ENCODE measurements at regions not wholly inside any gene's neighbourhood (a gene's known extent, or its start where the extent isn't known, plus 50 kb on each side); places are given as distances from the start of the nearest gene placed in this dataset.

DNA sequence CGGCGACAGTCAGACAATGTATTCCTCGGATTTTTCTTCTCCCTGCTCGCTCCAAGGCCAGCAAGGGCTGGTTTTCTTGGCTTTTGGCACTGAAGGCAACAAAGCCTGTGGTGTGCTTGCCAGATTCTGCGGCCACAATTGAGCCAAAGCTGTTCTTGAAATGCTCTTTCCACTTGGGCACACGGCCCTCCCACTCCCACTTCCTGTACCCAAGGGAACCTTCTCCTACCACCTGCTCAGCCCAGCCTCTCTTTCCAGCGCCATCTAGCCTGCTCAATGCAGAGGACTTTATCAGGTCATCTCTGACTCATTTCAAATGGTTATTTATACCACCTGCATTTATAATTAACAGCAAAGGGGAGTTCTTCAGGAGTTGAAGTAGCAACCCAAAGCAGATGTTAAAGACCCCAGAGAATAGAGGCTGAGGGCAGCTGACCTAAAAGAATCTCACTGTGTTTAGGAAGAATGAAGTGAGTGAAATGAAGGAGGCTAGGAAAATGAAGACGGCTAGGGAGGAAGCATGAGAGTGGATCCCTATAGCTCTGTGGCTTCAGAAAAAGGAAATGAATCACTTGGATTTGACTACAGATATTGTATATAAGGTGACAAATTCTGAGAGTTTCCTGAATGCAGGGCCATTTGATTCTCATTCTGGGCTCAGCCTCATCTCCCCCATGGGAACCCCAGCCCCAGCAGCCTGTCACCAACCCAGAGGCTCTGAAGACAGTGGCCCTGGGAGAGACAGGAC is 439.0 kb downstream of the ENC1 start:
- H3K27ac ChIP-seq (ENCODE audit: low read depth in 1 of 3, low read length in 2 of 3), result peak overlapping the region in 1 of 3 donors; percentile 74
- H3K9me3 ChIP-seq (ENCODE audit: control insufficient read depth in 2 of 2, insufficient read depth in 1 of 2, low read depth in 1 of 2, low read length in 1 of 2), result no peaks in the 10 kb centered on the region
- no peaks in the 10 kb centered on the region for H3K27me3 ChIP-seq (ENCODE audit: control insufficient read depth in 3 of 3, insufficient read depth in 3 of 3, low read length in 3 of 3)
- FAIRE-seq (no peak), DNase-seq (peak; percentile 48 to 83)
- peaks cover 2 to 9% (median 8%) of the 10 kb centered on the region in 3 donors for H3K4me1 ChIP-seq (ENCODE audit: control insufficient read depth in 3 of 3, insufficient read depth in 2 of 3, low read depth in 1 of 3, low read length in 2 of 3)
- WGBS, 3 donors, result 19 to 48% (median 39%) methylated on average over 8 of the region's 8 CpGs
- no peaks in the 10 kb centered on the region for H3K36me3 ChIP-seq (ENCODE audit: control insufficient read depth in 3 of 3, insufficient read depth in 2 of 3, low read depth in 1 of 3, low read length in 3 of 3)
- no peak overlapping the region for H3K4me3 ChIP-seq (ENCODE audit: low read depth in 1 of 3, low read length in 3 of 3)

DNA sequence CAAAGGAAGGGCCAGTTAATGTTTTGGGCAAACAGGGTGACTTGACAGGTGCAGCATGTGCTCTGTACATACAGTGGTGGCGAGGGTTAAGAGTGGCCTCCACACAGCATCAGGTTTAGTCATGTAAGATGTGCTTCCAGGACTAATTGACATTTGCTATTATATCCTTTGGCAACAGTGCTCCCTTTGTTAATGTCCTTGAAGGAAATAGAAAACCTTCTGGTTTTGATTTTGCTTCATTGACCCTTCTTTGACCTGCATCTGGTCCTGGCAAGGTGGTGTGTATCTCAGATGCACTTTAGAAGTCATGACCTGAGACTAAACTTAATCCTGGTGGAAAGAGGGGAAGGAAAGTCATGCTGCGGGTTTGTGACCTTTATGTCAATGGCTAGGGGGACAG is 440.0 kb downstream of the ENC1 start:
- DNase-seq (no peak), FAIRE-seq (no peak)
- no peaks in the 10 kb centered on the region for H3K27me3 ChIP-seq (ENCODE audit: control insufficient read depth in 3 of 3, insufficient read depth in 3 of 3, low read length in 3 of 3)
- 74 to 81% (median 80%) methylated on average over 2 of the region's 2 CpGs for WGBS, 3 donors
- H3K36me3 ChIP-seq (ENCODE audit: control insufficient read depth in 3 of 3, insufficient read depth in 2 of 3, low read depth in 1 of 3, low read length in 3 of 3), result no peaks in the 10 kb centered on the region
- no peaks in the 10 kb centered on the region for H3K9me3 ChIP-seq (ENCODE audit: control insufficient read depth in 2 of 2, insufficient read depth in 1 of 2, low read depth in 1 of 2, low read length in 1 of 2)
- peaks cover 2 to 9% (median 8%) of the 10 kb centered on the region in 3 donors for H3K4me1 ChIP-seq (ENCODE audit: control insufficient read depth in 3 of 3, insufficient read depth in 2 of 3, low read depth in 1 of 3, low read length in 2 of 3)
- no peak overlapping the region for H3K27ac ChIP-seq (ENCODE audit: low read depth in 1 of 3, low read length in 2 of 3)
- no peak overlapping the region for H3K4me3 ChIP-seq (ENCODE audit: low read depth in 1 of 3, low read length in 3 of 3)

GRCh38 chr5:74199436-74200210 is 440.9 kb downstream of the ENC1 start:
- Histone ChIP-seq H3K4me1 (ENCODE audit: control insufficient read depth in 3 of 3, insufficient read depth in 2 of 3, low read depth in 1 of 3, low read length in 2 of 3) (peaks cover 2 to 9% (median 8%) of the 10 kb centered on the region in 3 donors), H3K9me3 (ENCODE audit: control insufficient read depth in 2 of 2, insufficient read depth in 1 of 2, low read depth in 1 of 2, low read length in 1 of 2) (no peaks in the 10 kb centered on the region), H3K36me3 (ENCODE audit: control insufficient read depth in 3 of 3, insufficient read depth in 2 of 3, low read depth in 1 of 3, low read length in 3 of 3) (no peaks in the 10 kb centered on the region), H3K27me3 (ENCODE audit: control insufficient read depth in 3 of 3, insufficient read depth in 3 of 3, low read length in 3 of 3) (no peaks in the 10 kb centered on the region), H3K27ac (ENCODE audit: low read depth in 1 of 3, low read length in 2 of 3) (no peak overlapping the region), H3K4me3 (ENCODE audit: low read depth in 1 of 3, low read length in 3 of 3) (no peak overlapping the region)
- FAIRE-seq (no peak), DNase-seq (no peak)
- 89% methylated on average over 7 of the region's 7 CpGs for WGBS, 3 donors

- DNase-seq (no peak), FAIRE-seq (no peak)
- 49 to 65% (median 50%) methylated on average over 2 of the region's 2 CpGs for WGBS, 3 donors
- no peak overlapping the region for H3K27ac ChIP-seq (ENCODE audit: low read depth in 1 of 3, low read length in 2 of 3)
- H3K4me3 ChIP-seq (ENCODE audit: low read depth in 1 of 3, low read length in 3 of 3), result no peak overlapping the region
- no peaks in the 10 kb centered on the region for H3K9me3 ChIP-seq (ENCODE audit: control insufficient read depth in 2 of 2, insufficient read depth in 1 of 2, low read depth in 1 of 2, low read length in 1 of 2)
- H3K27me3 ChIP-seq (ENCODE audit: control insufficient read depth in 3 of 3, insufficient read depth in 3 of 3, low read length in 3 of 3), result no peaks in the 10 kb centered on the region
- peaks cover 2 to 9% (median 8%) of the 10 kb centered on the region in 3 donors for H3K4me1 ChIP-seq (ENCODE audit: control insufficient read depth in 3 of 3, insufficient read depth in 2 of 3, low read depth in 1 of 3, low read length in 2 of 3)
- no peaks in the 10 kb centered on the region for H3K36me3 ChIP-seq (ENCODE audit: control insufficient read depth in 3 of 3, insufficient read depth in 2 of 3, low read depth in 1 of 3, low read length in 3 of 3)
These were observed 441.5 kb downstream of the ENC1 start for GRCh38 chr5:74199005-74199404.

GRCh38 chr5:74198156-74198555 is 442.4 kb downstream of the ENC1 start:
- 91 to 96% (median 92%) methylated on average over 2 of the region's 2 CpGs for WGBS, 3 donors
- no peak overlapping the region for H3K27ac ChIP-seq (ENCODE audit: low read depth in 1 of 3, low read length in 2 of 3)
- DNase-seq, result no peak
- H3K9me3 ChIP-seq (ENCODE audit: control insufficient read depth in 2 of 2, insufficient read depth in 1 of 2, low read depth in 1 of 2, low read length in 1 of 2), result no peaks in the 10 kb centered on the region
- no peak for FAIRE-seq
- no peak overlapping the region for H3K4me3 ChIP-seq (ENCODE audit: low read depth in 1 of 3, low read length in 3 of 3)
- peaks cover 2 to 9% (median 8%) of the 10 kb centered on the region in 3 donors for H3K4me1 ChIP-seq (ENCODE audit: control insufficient read depth in 3 of 3, insufficient read depth in 2 of 3, low read depth in 1 of 3, low read length in 2 of 3)
- H3K27me3 ChIP-seq (ENCODE audit: control insufficient read depth in 3 of 3, insufficient read depth in 3 of 3, low read length in 3 of 3), result no peaks in the 10 kb centered on the region
- no peaks in the 10 kb centered on the region for H3K36me3 ChIP-seq (ENCODE audit: control insufficient read depth in 3 of 3, insufficient read depth in 2 of 3, low read depth in 1 of 3, low read length in 3 of 3)

DNA sequence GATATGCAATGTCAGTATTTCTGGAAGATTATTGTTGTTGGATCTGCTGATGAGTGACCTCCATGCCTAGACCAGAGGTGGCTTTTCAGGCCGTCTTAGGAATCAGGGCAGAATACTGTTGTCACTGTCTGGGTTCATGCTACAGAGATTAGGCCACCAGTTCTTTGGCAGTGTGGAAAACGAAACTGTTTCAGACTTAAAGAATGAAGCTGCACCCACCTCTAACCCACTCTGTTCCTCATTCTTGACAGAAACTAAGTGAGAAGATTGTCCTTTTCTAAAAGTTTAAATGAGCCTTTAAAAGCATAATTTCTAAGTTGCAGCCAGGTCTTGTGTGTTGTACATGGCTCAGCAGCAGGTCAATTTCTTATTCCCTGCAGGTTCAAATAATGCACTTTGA is 444.3 kb downstream of the ENC1 start:
- H3K4me3 ChIP-seq (ENCODE audit: low read depth in 1 of 3, low read length in 3 of 3), result no peak overlapping the region
- H3K9me3 ChIP-seq (ENCODE audit: control insufficient read depth in 2 of 2, insufficient read depth in 1 of 2, low read depth in 1 of 2, low read length in 1 of 2), result no peaks in the 10 kb centered on the region
- no peak for FAIRE-seq
- H3K4me1 ChIP-seq (ENCODE audit: control insufficient read depth in 3 of 3, insufficient read depth in 2 of 3, low read depth in 1 of 3, low read length in 2 of 3), result peaks cover 0 to 2% (median 0%) of the 10 kb centered on the region in 3 donors
- WGBS, 3 donors, result 19 to 50% (median 43%) methylated on average over 2 of the region's 2 CpGs
- no peaks in the 10 kb centered on the region for H3K36me3 ChIP-seq (ENCODE audit: control insufficient read depth in 3 of 3, insufficient read depth in 2 of 3, low read depth in 1 of 3, low read length in 3 of 3)
- DNase-seq, result no peak
- H3K27me3 ChIP-seq (ENCODE audit: control insufficient read depth in 3 of 3, insufficient read depth in 3 of 3, low read length in 3 of 3), result no peaks in the 10 kb centered on the region
- no peak overlapping the region for H3K27ac ChIP-seq (ENCODE audit: low read depth in 1 of 3, low read length in 2 of 3)

DNA sequence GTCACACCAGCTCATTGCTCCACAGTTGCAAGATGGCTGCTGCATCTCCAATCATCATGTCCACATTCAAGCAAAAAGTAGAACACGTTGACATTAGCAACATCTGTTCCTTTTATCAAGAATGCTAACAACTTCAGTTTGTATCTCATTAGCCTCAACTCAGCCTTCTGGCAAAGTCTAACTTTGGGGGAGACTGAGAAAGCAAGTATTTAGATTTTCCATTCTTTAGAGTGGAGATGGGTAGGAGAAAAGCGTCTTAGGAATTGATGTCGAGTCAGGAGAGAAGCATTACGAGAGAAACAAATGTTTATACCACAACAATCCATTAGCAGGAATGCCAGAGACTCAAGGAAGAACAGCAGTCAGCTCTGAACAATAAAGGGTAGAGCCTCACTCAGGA is 446.3 kb downstream of the ENC1 start:
- H3K27ac ChIP-seq (ENCODE audit: low read depth in 1 of 3, low read length in 2 of 3), result no peak overlapping the region
- no peak overlapping the region for H3K4me3 ChIP-seq (ENCODE audit: low read depth in 1 of 3, low read length in 3 of 3)
- H3K27me3 ChIP-seq (ENCODE audit: control insufficient read depth in 3 of 3, insufficient read depth in 3 of 3, low read length in 3 of 3), result no peaks in the 10 kb centered on the region
- WGBS, 3 donors, result 59 to 82% (median 78%) methylated on average over 4 of the region's 4 CpGs
- H3K4me1 ChIP-seq (ENCODE audit: control insufficient read depth in 3 of 3, insufficient read depth in 2 of 3, low read depth in 1 of 3, low read length in 2 of 3), result no peaks in the 10 kb centered on the region
- H3K36me3 ChIP-seq (ENCODE audit: control insufficient read depth in 3 of 3, insufficient read depth in 2 of 3, low read depth in 1 of 3, low read length in 3 of 3), result no peaks in the 10 kb centered on the region
- FAIRE-seq, result no peak
- H3K9me3 ChIP-seq (ENCODE audit: control insufficient read depth in 2 of 2, insufficient read depth in 1 of 2, low read depth in 1 of 2, low read length in 1 of 2), result no peaks in the 10 kb centered on the region
- no peak for DNase-seq

- Histone ChIP-seq H3K4me1 (ENCODE audit: control insufficient read depth in 3 of 3, insufficient read depth in 2 of 3, low read depth in 1 of 3, low read length in 2 of 3) (no peaks in the 10 kb centered on the region), H3K4me3 (ENCODE audit: low read depth in 1 of 3, low read length in 3 of 3) (no peak overlapping the region), H3K27ac (ENCODE audit: low read depth in 1 of 3, low read length in 2 of 3) (no peak overlapping the region), H3K36me3 (ENCODE audit: control insufficient read depth in 3 of 3, insufficient read depth in 2 of 3, low read depth in 1 of 3, low read length in 3 of 3) (no peaks in the 10 kb centered on the region), H3K9me3 (ENCODE audit: control insufficient read depth in 2 of 2, insufficient read depth in 1 of 2, low read depth in 1 of 2, low read length in 1 of 2) (peaks cover 0 to 2% of the 10 kb centered on the region in 2 donors), H3K27me3 (ENCODE audit: control insufficient read depth in 3 of 3, insufficient read depth in 3 of 3, low read length in 3 of 3) (no peaks in the 10 kb centered on the region)
- 77 to 92% (median 79%) methylated on average over 9 of the region's 9 CpGs for WGBS, 3 donors
- FAIRE-seq, result no peak
- no peak for DNase-seq
These were observed 447.8 kb downstream of the ENC1 start for GRCh38 chr5:74192606-74193299.

Data from small intestine (tissue), 7 donors.